ENCODE measurements at regions not wholly inside any gene's neighbourhood (a gene's known extent, or its start where the extent isn't known, plus 50 kb on each side); places are given as distances from the start of the nearest gene placed in this dataset.
"Not testable (repeated sequence)": the region's sequence is repeated elsewhere in the genome, so short reads cannot be mapped to it uniquely, and the experiment has no call there.

DNA sequence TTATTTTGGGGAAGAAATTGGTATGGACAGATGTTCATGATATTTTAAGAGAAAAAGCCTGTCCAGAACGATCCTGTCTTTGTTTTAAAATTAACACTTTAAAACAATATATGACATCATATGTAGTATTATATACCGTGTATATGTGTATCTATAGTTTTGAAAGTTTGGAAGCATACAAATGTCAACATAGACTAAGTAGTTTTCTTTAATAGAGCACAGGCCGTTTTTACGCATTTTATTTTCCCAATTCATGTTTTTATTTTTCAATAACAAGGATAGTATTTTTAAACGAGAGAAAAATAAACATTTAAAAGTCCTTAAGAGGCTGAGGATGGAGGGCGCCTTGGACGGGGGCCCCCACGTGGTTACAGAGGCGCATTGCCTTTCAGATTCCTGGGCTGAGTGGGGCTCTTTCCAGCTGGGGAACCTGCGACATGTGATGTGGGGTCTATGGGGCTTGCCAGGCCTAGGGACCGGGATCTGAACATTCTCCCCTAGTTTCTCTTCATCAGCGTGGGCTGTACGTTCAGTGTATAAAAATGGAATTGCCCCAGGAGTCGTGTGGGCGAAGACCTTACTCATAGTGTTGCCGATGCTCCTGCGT is 127.8 kb upstream of the ZNF746 start:
- no peak for DNase-seq
- peak overlapping the region in 3 of 4 donors; percentile 76 to 92 (median 90) for H3K4me3 ChIP-seq
- peaks cover 8 to 39% (median 19%) of the 10 kb centered on the region in 3 donors for H3K4me1 ChIP-seq
- no peaks in the 10 kb centered on the region for H3K27me3 ChIP-seq
- no peaks in the 10 kb centered on the region for H3K9me3 ChIP-seq
- no peak for TF ChIP-seq POLR2A (IDR thresholded peaks at IDR 0.05)
- TF ChIP-seq, protein P1, sequence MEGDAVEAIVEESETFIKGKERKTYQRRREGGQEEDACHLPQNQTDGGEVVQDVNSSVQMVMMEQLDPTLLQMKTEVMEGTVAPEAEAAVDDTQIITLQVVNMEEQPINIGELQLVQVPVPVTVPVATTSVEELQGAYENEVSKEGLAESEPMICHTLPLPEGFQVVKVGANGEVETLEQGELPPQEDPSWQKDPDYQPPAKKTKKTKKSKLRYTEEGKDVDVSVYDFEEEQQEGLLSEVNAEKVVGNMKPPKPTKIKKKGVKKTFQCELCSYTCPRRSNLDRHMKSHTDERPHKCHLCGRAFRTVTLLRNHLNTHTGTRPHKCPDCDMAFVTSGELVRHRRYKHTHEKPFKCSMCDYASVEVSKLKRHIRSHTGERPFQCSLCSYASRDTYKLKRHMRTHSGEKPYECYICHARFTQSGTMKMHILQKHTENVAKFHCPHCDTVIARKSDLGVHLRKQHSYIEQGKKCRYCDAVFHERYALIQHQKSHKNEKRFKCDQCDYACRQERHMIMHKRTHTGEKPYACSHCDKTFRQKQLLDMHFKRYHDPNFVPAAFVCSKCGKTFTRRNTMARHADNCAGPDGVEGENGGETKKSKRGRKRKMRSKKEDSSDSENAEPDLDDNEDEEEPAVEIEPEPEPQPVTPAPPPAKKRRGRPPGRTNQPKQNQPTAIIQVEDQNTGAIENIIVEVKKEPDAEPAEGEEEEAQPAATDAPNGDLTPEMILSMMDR (IDR thresholded peaks at IDR 0.05): peak; percentile 24 to 55 (median 50)
- peak overlapping the region in 3 of 4 donors; percentile 91 to 96 (median 93) for H3K27ac ChIP-seq
- 27 to 32% methylated on average over 17 of the region's 17 CpGs for WGBS, 2 donors
- H3K36me3 ChIP-seq: peaks cover 0 to 20% (median 3%) of the 10 kb centered on the region in 3 donors
- intact Hi-C loops (cut with DNase I): no loop called here

DNA sequence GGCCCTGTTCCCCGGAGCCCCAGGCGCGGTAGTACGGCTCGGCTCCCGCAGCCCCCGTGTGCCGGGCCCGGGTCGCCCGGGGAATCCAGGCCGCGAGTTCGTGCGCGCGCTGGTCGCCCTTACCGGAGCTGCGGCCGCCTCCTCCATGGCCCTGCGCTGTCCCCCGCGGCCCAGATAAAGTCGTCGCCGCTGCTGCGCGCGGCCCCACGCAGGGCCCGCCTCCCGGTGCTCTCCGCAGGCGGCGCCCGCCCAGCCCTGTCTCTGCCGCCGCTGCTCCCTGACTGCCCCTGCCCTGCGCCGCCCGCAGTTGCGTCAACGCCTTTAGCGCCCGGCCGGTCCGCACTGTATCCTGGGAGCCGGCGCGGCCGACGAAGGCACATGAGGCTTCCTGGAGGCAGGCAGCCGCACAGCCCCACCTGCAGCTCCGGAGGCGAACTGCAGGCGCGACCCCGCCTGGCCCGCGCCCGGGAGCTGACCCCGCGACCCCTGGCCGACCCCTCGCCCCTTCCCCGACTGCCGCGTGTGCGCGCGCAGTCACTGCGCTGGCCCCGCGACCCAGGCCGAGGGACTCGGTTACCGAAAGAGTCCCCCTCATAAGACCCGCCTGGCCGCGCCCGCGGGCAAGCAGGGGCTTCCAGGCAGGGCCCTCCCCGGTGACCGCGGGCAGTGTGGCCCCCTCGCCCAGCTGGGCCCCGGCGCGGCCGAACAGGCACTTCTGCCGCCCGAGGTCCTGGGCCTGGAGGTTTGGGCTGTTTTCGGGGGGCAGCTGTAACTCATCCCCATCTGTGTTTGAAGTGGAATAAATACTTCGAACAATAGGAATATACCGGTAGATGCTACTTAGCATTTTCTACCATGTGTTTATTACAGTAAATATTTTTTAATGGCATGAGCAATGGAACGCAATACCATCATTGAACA is 127.1 kb upstream of the ZNF746 start:
- H3K36me3 ChIP-seq: peaks cover under 1 to 27% (median 11%) of the 10 kb centered on the region in 3 donors
- intact Hi-C loops (cut with DNase I): no loop called here
- no peaks in the 10 kb centered on the region for H3K27me3 ChIP-seq
- H3K4me3 ChIP-seq: peak overlapping the region; percentile 74 to 92 (median 83)
- H3K4me1 ChIP-seq: peaks cover 8 to 39% (median 19%) of the 10 kb centered on the region in 3 donors
- TF ChIP-seq, protein P1 (IDR thresholded peaks at IDR 0.05): peak; percentile 93 to 100 (median 96)
- TF ChIP-seq POLR2A (IDR thresholded peaks at IDR 0.05): peak in 3 of 4 donors; percentile 60 to 86 (median 84)
- no peaks in the 10 kb centered on the region for H3K9me3 ChIP-seq
- peak; percentile 62 for DNase-seq
- 5% methylated on average over 14 to 15 of the region's 97 CpGs for WGBS, 2 donors
- peak overlapping the region; percentile 91 to 96 (median 92) for H3K27ac ChIP-seq

DNA sequence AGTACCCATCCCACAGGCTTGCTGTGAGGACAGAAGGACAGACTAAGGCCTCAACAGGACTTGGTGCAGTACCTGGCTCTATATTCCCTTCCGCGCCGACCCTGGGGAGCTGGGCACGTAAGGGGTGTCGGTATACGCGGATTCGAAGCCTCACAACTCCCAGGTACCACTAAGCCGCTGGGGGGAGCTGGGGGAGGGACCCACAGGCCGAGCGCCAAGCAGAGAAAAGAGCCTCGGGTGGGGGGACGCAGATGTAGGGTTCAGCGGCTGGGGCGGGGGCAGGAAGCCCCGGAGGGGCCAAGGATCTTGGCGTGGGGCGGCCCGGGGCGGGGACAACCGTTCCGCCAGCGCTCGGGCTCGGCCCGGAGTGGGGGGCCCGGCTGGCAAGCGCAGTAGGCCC is 126.4 kb upstream of the ZNF746 start:
- Histone ChIP-seq H3K4me1 (peaks cover 8 to 39% (median 19%) of the 10 kb centered on the region in 3 donors), H3K4me3 (peak overlapping the region; percentile 74 to 92 (median 83)), H3K9me3 (no peaks in the 10 kb centered on the region), H3K36me3 (peaks cover 5 to 34% (median 18%) of the 10 kb centered on the region in 3 donors), H3K27ac (peak overlapping the region; percentile 91 to 96 (median 92)), H3K27me3 (no peaks in the 10 kb centered on the region)
- TF ChIP-seq, protein P1 (IDR thresholded peaks at IDR 0.05): no peak
- TF ChIP-seq POLR2A (IDR thresholded peaks at IDR 0.05): no peak
- no peak for DNase-seq
- intact Hi-C loops (cut with DNase I): no loop called here
- WGBS, 2 donors: no CpG with 5 or more reads among the region's 28 CpGs

DNA sequence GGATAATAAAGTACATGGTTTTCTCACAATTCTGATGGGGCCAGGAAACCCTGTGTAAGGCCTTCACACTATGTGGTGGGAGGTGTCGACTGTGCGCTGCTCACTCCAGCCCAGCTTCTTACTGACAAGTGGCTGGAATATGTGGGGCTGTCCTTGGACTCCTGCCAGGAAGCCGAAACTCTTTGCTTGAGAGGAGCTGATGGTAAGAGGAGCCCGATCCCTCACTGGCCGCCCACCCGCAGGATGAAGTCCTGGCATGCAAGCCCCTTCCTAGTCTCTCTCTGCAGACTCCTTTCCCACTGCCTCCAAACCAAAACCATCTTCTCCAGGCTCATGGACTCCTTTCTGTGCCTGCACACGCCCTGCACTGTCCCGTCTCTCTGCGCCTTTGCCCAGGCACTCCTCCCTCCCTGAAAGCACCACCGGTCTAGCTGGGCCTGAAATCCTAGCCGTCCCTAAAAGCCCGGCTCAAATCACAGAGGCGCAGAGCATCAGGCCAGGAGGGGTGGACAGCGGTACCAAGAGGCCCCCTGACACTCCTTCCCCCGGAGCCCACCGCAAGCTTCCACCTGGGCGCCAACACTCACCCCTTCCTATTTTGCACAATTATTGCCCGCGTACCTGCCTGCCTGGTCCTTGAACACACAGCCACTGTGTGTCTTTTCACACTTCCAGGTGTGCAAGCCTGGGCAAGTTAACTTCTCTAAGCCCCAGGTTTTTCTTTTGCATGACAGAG is 125.8 kb upstream of the ZNF746 start:
- H3K9me3 ChIP-seq; intact Hi-C loops (cut with DNase I); DNase-seq; H3K27me3 ChIP-seq: not testable (repeated sequence)
- H3K4me1 ChIP-seq: peaks cover 8 to 39% (median 19%) of the 10 kb centered on the region in 3 donors
- H3K4me3 ChIP-seq: peak overlapping the region; percentile 74 to 92 (median 83)
- H3K36me3 ChIP-seq: peaks cover 5 to 40% (median 23%) of the 10 kb centered on the region in 3 donors
- peak overlapping the region; percentile 91 to 96 (median 92) for H3K27ac ChIP-seq
- 6 to 31% methylated on average over 9 to 11 of the region's 19 CpGs for WGBS, 2 donors

DNA sequence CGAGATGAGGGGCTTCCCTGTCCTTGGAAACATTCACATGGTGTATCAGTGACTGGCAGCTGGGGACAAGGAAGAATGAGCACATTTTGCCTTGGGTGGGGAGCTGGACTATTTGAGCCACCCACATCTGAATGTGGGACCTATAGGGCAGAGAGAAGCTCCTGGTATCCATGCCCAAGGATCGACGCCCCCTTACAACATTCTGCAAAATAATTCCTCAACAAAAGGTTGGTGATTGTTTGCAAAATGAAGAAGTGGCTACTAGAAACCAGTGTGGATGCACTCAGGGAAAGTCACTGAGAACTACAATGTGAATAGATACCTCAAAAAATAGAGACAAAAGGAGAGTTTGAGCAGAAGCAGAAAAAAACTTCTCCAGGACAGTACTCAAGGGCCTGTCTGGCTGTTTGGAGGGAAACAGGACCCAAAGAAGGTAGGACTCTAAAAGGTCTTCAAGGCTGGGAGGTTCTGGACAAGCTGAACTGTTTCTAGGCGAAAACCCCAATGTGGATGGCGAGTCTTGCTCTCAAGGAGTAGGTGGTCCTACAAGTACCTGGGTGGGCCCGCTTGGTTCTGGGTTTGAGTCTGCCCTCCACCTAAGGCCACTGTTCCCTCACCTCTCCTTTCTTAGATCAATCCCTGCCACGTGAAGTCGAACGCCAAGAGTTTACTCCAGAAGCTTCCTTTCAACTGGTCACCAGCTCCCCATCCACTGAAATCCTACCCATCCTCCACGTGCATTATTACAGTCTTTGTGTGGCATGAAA is 125.0 kb upstream of the ZNF746 start:
- Histone ChIP-seq H3K27me3 (no peaks in the 10 kb centered on the region), H3K9me3 (no peaks in the 10 kb centered on the region), H3K27ac (peak overlapping the region in 2 of 4 donors; percentile 91 to 96), H3K36me3 (peaks cover 5 to 48% (median 30%) of the 10 kb centered on the region in 3 donors), H3K4me3 (peak overlapping the region in 3 of 4 donors; percentile 76 to 92 (median 90)), H3K4me1 (peaks cover 8 to 39% (median 19%) of the 10 kb centered on the region in 3 donors)
- no peak for TF ChIP-seq POLR2A (IDR thresholded peaks at IDR 0.05)
- TF ChIP-seq, protein P1 (IDR thresholded peaks at IDR 0.05): no peak
- 72 to 86% methylated on average over 10 of the region's 10 CpGs for WGBS, 2 donors
- no peak for DNase-seq
- intact Hi-C loops (cut with DNase I): no loop called here
